GM21619 (cell line): ENCODE measurements at regions not wholly inside any gene's neighbourhood (a gene's known extent, or its start where the extent isn't known, plus 50 kb on each side); places are given as distances from the start of the nearest gene placed in this dataset.

Experiments
- ATAC-seq: cut with Tn5 transposase; IDR thresholded peaks from one replicate; pipeline ENCODE4 v1.9.1; 2021; ENCODE audit not compliant: unreplicated experiment

DNA sequence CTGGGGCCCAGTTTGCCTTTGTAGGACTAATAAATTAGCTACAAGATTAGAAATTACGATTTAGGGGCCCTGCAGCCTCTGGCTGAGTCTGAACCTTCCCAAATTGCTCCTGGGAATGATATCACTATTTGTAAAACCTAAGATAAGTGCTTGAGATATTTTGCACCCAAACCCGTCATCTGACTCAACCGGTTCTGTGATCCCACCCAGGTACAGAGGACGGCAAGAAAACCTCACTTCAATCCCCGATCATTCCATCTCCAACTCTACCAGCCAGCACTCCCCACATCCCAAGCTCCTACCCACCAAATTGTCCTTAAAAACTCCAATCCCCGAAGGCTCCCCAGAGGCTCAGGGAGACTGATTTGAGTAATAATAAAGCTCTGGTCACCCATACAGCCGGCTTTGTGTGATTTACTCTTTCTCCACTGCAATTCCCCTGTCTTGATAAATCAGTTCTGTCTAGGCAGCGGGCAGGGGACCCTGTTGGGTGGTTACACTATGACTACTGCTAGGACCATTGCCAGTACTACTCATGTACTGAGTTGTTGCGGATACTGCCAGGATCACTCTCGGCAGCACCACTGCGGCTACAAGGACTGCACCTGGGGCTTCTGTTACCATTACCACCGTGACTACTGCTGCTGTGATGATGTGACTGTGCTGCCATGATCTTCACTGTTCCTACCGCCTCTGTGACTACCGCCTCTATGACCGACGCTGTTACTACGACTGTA lies 73.1 kb downstream of the IRF8 start:
- no peak for ATAC-seq

DNA sequence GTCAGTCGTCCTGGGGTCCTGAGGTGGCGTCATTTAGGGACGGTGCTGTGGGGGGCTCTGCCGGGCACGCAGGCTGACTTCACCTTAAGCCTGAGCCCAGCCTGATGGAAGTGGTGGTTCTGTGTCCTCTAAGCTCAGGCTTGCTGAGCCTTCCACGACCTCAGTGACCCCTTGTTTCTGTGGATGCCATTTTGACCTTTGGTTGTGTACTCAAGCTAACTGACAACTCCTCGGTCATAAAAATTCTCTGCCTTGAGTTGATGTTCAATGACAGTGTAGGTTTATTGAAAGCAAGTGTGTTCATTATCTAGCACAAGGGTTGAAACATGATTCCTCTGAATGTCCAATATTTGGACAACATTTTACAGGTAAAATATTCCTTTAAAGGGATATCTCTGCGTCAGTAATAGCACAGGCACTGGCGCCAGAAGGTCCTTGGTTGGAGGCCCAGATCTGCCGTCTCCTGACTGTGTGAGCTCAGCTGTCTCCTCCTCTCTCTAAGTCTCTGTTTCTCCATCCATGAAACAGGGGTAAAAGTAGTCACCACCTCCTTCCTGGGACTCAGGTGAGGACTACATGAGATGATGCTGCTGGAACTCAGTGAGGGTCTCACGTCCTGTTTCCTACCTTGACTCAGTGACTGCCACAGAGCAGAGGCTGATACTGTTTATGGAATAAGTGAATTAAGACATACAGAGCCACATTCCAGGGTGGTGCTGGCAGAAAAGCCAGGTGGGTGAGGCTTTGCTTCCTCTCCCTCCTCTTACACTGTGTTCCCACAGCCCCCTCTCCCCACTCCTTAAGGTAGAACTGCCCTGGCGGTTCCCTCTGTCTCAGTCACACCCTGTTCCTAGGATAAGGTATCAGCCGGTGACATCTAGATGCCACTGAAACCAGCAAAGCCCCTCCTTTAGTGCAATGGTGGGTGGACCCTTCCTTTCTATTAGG lies 75.7 kb downstream of the IRF8 start:
- ATAC-seq = no peak

DNA sequence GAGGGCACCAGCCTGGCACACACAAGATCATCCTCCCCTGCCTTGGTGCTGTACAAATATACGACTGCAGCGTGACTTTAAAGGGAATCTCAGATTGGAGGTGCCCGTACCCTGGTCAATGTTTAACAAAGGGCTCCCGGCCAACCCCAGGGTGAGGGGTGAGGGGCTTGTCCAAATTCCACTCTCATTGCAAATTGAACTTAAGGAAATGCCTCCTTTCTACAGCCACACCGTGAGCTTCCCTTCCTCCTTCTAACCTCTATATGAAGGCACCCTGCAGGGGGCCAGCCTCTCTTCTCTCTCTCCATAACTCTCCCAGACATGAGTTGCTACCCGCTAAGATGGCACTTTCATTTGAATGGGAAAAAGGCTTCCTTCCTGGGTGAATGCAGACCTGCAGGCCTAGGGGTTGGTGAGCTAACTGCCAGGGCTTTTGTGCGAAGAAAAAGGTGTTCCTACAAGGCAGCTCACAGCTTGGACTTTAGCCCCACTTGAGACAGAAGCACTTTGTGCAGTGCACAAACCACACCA lies 76.6 kb downstream of the IRF8 start:
- no peak for ATAC-seq

DNA sequence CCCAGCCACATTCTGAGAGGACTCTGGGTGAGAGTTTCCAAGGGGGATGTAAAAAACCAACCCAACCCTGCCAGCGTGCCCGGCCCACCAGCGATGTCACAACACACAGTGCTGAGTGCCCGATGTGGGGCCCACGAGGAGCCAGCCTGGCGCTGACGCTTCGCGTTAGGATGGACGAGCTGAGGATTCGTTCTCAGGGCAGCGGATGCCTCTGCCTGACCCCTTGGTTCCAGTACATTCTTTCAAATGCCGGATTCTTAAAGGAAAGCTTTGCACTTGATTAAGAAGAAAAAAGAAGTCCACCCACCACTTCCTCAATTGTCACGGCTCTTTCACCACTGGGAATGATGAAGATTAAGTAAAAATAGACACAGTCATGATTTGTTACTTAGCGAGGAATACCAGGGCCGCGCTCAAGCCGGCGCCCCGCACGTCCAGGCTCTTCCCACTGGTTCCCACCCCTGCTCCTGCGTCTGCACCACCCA lies 79.4 kb downstream of the IRF8 start:
- ATAC-seq = no peak

DNA sequence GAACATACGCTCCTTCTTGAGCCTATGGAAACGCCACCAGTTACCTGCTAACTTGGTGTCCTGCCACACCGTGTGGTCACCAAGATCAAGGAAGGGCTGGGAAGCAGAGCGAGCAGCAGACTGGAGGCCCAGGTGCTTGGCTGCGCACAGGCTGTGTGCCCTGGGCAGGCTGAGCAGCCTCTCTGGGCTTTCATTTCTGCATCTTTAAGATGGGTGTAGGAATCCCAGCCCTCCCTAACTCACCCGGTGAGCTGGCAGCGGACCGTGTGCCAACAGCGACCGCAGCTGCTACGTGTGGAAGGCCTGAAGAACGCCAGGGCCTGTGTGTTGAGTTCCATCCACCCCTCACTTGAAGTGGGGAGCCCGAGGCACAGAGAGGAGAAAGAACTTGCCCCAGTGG lies 80.0 kb downstream of the IRF8 start:
- ATAC-seq = no peak

DNA sequence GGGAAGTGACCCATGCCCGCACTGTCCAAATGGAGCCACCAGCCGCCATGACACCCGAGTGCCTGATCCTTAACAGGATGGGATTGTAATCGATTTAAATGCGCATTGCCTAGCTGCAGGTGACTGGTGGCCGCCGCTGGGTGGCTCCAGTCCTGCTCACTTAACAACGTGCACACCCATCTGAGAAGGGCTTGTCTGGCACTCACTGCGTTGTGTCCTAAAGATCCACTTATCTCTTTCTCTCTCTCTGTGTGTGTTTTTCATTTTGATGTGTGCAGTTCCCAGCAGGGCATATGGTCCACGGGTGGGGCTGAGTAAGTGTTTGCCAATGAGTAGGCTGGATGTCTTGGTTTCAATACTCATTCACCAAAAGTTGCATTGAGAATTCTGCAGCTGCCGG lies 80.6 kb downstream of the IRF8 start:
- ATAC-seq = no peak

DNA sequence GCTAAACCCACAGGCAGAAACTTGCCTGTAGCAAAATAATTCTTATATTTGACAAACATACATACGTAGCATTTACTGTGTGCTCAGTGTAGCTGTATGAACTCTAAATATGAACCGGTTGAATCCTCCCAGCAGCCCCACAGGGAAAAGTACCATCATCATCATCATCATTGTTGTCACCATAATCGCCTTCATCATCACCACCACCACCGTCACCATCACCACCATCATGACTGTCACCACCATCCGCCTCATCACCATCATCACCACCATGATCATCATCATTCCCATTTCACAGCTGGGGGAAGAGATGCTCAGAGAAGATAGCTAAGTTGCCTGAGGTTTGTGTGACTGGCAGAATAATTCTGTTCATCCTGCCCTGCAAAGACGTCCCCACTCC lies 81.7 kb downstream of the IRF8 start:
- no peak for ATAC-seq

DNA sequence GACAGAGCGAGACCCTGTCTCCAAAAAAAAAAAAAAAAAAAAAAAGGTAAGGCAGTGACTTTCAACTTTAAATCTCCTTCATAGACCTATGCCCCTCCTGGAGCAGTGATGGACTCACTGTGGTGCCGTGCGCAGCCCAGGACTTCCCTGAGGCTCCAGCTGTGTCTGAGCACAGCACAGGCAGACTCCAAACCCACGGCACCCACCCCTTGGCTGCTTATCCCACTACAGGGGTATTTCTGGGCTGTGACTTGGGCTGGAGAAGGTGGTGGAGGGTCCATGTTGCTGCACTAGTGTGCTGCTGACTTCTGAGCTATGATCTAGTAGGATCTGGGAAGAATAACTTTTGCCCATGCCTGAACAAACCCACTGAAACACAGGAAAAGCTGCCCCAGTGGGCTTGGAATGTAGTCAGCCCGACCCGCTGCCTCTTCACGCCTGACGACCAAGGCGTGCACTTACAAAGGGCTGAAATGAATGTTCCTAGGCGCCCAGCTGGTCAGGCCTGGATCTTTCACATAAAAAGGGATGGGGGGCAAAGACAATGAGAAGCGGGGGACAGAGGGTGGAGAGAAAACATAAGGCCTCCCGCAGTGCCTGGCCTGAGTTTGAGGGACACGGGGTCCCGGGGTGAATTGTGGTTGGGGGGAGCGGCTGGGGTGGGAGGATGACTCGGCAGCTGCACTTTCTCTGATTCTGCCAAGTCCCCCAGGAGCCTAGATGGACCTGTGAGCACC lies 83.0 kb downstream of the IRF8 start:
- no peak for ATAC-seq

DNA sequence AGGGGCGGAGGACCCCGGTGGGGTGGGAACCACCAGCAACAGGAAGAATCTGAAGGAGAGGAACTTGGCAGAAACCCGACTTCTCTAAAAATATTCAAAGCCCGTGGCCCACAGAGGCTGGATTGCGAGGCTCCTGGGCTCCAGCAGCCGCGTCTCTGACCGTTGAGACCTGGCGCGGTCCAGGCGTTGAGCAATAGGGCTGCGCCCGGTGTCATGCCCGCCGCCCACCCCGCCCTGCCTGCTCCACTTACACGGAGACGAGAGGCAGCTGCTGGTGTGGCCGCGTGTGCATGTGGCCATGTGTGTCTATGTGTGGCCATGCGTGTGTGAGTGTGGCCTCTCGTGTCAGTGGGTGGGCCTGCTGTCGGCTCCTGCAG lies 83.6 kb downstream of the IRF8 start:
- ATAC-seq = no peak

DNA sequence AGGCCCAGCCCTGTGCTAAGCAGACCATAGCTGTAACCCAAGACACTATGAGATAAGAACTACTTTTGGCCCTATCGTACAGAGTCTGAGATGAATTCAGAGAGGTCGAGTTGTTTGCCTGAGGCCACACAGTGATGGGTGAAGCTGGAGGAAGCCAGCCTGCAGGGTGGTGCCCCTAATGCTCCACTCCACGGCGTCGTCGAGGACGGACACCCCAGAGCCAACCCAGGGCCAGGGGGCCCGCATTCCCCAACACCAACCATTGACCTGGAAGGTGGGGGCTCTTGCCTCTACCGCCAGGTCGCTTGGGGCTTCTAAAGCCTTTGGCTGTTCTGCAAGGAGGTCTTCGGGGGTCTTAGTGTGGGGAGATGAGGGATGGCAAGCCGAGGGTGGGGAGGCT lies 84.1 kb downstream of the IRF8 start:
- ATAC-seq = no peak

DNA sequence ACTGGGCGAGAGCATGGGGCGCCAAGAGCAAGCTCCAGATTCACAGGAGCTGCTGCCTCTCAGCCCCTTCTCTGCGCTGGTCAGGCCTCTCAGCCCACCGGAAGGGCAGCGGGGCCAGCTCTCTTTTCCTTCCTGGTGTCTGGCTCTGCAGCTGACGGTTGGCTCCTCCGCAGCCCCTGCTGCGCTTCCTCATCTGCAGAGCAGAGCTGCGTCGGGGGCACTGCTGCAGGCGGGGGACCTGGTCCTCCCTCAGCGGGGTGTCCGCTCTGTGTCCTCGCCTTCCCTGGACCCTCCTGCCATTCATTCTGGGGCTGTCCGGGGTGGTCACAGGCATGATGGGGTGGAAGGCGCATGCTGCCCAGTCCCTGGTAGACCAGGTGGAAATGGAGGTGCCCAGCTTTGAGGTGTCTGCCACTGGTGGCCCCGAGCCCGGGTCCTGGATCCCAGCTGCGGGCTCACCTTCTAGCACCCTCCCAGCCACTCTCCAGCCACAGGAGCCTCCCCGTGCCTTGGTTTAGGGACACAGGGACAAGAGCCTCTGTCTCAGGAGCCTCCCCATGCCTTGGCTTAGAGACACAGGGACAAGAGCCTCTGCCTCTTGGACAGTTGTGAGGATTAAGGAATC lies 84.8 kb downstream of the IRF8 start:
- ATAC-seq = no peak

DNA sequence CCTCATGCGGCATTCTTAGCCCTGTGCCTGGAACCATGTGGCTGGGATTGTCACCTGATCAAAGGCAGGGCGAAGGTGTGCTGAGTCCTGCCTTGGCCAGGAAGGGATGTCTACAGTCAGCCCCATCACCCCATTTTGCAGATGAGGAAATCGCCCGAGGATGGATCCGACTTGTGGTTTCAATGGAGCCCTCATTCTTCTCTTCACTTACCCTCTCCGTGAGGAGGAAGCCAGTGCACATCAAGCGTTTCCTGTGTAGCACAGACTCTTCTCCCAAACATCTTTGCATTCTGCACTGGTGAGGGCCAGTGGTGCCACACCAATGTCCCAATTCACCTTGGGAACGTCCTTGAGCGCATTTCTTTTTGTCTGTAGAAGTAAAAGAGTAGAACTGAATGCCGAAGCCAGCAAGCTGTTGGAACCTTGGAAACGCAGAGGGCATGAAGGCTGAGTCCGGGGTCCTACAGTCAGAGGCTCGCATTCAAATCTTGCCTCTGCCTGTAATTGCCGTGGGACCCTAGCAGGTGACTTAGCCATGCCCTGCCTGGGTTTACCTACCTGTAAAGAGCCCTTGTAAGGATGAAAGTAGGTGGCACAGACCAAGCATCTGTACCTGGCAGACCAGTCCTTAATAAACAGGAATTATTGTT lies 85.4 kb downstream of the IRF8 start:
- no peak for ATAC-seq

DNA sequence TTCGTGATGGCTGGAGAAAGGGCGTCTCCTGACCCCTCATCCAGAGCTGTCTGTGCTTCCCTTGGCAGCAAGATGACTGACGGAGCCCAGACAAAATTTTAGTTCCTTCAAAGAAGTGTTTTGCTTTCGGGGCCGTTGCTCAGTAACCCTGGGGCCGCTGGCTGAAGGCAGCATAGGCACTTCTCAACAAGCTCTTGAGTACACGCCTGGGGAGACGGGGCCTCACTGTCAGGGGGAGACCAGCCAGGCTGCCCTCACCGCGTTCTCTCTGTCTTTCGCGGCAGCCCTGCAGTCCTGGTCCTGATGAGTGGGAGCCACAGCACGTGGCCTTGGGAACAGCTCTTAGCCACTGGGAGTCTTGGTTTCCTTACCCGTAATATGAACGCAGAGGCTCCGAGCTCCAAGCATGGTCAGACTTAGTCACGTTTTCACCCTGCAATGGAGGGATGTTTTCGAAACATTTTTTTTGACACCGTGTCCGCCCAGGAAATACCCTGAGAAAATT lies 86.0 kb downstream of the IRF8 start:
- ATAC-seq = no peak

DNA sequence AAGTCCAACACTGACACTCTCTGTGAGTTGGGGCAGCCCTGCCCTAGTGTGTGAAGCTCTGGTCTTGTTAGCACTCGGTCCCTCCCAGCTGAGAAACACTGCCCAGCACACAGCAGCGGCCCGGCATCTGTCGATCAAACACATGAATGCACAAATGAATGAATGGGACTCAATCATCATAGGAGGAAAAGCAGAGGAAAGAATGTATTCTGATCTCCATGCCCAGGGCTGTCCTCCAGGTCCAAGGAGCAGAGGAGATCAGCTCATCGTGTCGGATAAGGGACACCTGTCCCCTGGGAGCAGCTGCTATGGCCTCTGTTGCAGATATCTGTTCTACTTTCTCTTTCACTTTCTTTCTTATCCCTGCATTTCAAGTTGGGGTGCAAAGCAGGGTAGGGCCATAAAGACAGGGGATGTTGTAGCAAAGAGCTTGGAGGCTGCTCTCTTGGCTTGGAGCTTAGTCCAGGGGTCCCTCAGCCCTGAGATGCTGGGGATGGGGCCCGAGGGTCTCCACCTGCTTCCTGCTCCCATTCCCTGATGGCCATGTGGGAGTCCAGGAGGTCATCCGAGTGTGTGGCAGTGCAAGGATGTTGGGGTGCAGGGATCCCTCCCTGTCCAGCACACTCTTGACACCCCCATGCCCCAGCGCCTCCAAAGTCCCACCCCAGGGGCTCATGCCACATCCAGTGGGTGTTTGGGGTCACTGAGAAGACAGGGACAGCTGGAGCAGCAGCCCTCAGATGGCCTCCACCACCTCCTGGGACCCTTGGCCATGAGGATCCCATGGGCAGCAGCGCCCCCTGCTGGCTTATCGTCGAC lies 88.2 kb downstream of the IRF8 start:
- ATAC-seq = no peak

DNA sequence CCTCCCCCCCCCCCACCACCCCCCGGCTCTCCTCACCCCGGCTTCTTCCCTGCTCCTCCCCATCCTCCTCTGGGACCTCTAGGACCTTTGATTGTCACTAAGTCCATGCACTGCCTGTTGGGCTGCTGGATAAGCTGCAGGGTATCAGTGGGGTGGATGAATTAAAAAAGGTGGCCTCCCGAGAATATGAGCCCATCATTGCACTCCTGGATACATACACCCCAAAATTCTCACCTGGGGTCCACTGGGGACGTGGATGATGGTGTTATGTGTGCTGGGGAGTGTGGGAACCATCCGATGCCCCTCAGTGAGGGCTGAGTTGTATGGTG lies 88.8 kb downstream of the IRF8 start:
- no peak for ATAC-seq

DNA sequence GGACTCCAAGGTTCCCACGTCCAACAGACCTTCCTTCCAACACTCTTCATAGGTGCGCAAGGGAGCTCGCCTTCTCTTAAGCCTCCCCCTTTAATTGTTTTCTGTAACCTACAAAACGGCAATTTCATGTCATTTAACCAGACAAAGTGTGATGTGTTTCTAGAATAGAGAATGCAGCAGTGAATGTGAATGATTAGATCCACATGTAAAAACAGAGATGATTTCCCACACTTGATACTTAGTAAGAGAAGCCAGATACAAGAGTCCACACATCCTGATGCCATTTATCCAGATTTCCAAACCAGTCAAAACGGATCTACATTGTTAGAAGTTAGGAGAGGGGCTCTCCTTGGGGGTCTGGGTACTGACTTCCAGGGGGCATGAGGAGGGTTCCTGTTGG lies 89.3 kb downstream of the IRF8 start:
- no peak for ATAC-seq

DNA sequence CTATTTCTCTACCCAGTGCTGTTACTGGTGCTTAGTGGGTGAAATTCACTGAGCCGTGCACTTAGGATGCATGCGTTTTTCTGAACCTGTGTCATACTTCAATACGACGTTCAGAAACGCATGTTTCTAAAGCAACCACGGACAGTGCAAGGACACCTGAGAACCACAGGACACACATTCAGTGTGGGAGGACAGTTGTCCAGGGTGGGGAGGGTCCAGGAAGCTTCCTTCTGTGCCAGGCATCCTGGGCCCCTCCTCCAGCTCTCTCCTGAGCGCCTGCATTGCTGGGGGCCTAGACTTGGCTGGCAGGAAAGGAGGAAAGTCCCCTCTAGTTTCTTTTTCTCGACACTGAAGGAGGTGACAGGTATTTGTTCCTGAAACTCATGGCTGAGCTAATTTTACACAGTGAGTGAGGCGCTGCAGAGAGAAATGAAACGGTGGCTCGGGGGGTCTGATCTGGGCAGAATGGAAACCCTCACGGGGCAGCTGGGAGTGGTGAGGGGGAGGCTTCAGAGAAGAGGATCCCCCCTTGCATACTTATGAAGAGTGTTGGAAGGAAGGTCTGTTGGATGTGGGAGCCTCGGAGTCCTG lies 89.9 kb downstream of the IRF8 start:
- peak; percentile 49 for ATAC-seq

DNA sequence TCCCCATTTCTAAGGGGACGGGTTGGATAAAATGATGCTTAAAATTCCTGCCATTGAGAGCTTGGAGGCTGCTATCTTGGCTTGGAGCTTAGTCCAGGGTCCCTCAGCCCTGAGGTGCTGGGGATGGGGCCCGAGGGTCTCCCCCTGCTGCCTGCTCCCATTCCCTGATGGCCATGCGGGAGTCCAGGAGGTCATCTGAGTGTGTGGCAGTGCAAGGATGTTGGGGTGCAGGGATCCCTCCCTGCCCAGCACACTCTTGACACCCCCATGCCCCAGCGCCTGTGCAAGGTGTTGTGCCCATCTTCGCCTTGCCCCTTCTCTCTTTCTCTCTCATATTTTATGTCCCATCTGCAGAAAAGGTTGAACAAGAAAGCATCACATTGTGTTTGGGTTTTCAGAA lies 90.4 kb downstream of the IRF8 start:
- ATAC-seq = no peak
